HL-60 (cell line): ENCODE measurements at regions not wholly inside any gene's neighbourhood (a gene's known extent, or its start where the extent isn't known, plus 50 kb on each side); places are given as distances from the start of the nearest gene placed in this dataset.

Experiments used
- CTCF ChIP-seq: IDR thresholded peaks from one replicate; pipeline ENCODE4 v1.5.1; 2011; ENCODE audit warnings: low read length, control low read depth, inconsistent platforms; ENCODE audit not compliant: insufficient read depth
- GABPA ChIP-seq: IDR thresholded peaks from 2 replicates; pipeline ENCODE4 v1.6.1; 2012; ENCODE audit warnings: low read depth
- POLR2AphosphoS5 ChIP-seq: IDR thresholded peaks from 2 replicates; pipeline ENCODE4 v1.6.1; 2012; ENCODE audit warnings: low read depth
- REST ChIP-seq: IDR thresholded peaks from 2 replicates; pipeline ENCODE4 v1.6.1; 2012; ENCODE audit warnings: low read depth; ENCODE audit not compliant: insufficient replicate concordance

GRCh38 chr5:175118700-175119309, 325.2 kb downstream of the DRD1 start:
- TF ChIP-seq CTCF = no peak
- no peak for TF ChIP-seq POLR2AphosphoS5
- TF ChIP-seq REST = no peak
- no peak for TF ChIP-seq GABPA
